ENCODE measurements at regions not wholly inside any gene's neighbourhood (a gene's known extent, or its start where the extent isn't known, plus 50 kb on each side); places are given as distances from the start of the nearest gene placed in this dataset.
"Not testable (repeated sequence)": the region's sequence is repeated elsewhere in the genome, so short reads cannot be mapped to it uniquely, and the experiment has no call there.

DNA sequence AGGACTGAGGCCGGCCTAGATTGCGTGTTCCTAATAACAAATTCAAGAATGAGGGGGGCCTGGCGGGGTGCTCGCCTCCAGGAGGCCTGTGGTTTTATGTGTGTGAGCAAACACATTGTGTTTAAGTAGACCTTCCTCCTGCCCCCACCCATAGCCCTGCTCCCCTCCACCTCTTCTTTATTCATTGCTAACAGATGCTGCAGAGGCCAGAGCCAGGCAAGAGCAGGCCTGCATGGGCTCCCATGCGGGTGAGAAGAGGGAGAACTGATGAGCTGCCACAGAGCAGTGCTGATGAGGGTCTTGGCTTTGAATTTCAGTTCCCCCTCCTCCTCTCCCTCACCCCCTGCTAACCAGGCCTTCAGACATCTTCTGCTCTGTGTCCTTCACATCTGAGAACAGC, 154.6 kb downstream of the OSR1 start:
- DNase-seq (ENCODE audit: low spot score), result no peak

DNA sequence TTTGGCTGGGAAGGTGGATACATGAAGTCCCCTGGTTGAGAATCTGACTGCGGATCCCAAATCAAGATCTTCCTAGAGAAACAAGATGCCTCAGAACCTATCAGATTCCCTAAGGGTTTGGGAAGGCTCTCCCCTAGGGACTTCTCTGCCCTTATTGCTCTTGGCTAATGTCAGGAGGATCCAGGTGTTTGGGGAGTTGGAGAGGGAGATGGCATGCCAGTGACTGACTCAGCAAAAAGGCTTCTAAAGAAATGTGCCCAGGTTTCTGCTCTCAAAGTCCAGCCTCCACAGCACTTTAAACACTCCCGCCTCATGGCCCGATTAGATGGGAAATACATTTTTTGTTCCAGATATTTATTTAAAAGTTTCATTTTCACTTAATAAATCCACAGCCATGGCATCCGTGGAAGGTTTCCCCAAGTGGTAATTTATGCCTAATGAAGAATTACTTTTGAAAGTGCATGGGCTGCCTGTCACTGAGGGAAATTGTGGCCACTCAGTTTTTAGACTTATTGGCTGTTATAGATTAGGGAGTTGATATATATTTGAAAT, 156.4 kb downstream of the OSR1 start:
- no peak for DNase-seq (ENCODE audit: low spot score)

DNA sequence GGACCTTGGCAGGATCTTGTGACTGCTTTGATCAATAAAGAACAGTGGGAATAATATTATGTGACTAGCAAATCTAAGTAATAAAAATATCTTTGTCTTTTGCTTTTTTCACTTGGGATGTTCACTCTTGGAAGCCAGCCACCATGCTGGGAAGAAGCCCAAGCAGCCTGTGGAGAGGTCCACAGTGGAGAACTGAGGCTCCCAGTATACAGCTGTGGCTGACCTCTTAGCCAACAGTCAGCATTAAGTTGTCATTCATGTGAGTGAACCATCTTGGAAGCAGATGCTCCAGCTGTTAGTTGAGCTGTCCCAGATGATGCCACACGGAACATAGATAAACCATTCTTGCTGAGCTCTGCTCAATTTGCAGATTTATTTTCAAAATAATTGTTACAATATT, 160.0 kb downstream of the OSR1 start:
- DNase-seq (ENCODE audit: low spot score), result no peak

DNA sequence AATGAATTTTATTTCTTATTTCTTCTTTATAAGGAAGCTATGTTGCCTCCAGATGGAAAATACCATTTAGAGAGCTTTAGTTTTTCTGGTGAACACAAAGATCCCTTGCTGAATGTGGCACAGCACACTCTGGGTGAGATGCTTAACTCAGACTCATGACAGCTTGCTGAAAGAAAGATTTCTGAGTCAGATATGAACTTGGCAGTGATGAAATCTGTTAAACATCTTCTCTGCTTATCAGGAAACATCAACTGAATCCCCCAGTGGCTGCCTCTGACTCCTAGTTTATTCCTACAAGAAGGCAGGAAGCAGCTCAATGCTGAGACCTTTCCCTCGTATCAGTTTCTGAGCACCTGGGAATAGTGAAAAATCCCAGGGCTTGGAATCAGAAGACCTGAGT, 162.8 kb downstream of the OSR1 start:
- no peak for DNase-seq (ENCODE audit: low spot score)

DNA sequence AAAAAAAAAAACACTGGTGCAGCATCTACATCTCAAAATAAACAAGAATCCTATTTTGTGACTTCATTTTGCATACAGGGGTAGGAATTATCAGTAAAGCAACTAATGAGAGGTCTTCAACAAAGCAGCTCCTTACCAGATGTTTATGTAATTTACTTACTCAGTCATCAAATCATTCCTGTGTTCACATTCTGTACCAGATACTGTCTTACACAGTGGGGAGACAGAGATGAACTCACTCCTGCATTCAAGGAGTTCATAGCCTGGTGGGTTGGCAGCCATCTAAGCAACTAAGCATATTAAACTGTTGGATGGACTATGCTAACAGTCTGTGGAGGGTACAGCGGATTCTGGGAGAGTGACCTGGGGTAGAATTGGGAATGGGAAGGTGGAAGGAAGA, 169.0 kb downstream of the OSR1 start:
- DNase-seq (ENCODE audit: low spot score), result no peak

DNA sequence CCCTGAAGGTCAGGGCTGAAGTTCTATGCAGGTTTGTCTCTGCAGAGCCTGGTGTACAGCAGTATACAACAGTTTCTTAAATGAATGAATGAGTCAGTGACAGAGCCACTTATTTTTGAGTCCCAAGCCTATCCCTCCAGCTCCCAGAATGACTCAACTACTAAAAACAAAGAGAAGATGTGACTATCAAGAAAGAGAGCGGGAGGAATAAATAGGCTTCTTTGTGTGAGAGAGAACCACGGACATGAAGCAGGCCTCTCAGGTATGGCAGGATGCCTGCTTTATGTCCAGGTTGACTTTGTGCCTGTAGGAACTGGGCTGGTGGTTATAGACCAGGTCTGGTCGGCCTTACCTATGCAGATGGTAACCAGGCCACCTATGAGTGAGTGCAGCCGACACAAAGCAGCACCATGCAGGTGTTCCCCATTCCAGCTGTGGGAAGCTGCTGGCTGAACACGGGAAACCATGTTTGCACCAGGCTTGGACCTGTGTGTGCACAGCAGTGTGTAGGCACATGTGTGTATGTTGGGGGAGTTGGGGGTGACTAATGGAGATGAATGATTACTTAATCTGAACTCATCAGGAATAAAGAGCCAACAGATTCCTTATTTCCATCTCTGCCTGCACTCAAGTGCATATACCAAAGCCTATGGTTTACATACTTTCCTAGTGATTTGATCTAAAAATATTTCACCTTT, 171.0 kb downstream of the OSR1 start:
- peak; percentile 53 for DNase-seq (ENCODE audit: low spot score)

DNA sequence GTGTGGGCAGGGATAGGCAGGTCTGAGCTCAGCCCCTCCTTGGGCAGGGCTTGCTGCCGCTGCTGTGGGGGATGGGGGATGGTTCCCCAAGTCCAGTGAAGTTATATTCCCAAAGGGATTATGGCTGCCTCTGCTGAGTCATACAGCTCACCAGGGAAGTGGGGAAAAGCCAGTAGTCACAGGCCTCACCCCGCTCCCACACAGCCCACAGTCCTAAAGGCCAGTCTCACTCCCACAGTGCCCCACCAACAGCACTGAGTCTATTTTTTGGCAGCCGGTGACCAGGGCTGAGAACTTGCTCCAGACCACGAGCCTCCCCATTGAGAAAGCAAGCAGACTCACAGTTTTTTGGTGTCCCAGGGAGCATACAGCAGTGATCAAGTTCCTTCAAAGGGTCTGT, 173.3 kb downstream of the OSR1 start:
- peak; percentile 25 for DNase-seq (ENCODE audit: low spot score)

DNA sequence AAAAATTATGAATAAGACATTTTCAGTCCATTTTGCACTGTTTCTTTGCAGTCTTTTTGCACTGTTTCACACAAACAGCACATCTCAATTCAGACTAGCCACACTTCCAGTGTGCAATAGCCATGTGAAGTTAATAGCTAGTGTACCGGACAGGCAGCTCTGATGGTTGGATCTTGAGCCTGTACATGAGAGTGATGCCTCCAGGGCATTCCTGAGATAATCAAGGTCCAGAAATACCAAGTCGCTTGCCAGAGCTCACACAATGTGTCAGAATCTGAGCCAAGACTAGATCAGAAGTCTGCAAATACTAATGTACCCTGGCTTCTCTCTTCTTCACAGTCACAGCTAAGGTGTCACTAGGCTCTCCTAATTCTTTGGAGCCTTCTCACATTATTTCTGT, 180.2 kb downstream of the OSR1 start:
- no peak for DNase-seq (ENCODE audit: low spot score)

DNA sequence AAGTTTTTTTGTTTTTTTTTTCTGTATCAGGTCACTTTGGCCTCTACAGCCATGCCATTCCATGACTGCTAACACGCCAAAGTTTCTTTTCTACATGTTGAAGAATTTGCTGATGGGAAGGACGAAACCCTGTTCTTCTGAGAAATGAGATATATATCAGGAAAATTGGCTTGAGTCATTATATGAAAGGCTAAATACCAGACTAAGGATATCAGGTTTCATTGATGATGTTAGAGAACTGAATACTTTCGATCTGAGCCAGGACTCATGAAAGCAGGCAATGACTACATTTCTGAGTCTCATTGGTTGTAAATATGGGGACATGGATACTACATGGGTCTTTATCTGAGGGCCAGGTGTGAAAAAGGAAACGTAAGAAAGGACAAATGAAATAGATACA, 181.4 kb downstream of the OSR1 start:
- DNase-seq (ENCODE audit: low spot score), result no peak

DNA sequence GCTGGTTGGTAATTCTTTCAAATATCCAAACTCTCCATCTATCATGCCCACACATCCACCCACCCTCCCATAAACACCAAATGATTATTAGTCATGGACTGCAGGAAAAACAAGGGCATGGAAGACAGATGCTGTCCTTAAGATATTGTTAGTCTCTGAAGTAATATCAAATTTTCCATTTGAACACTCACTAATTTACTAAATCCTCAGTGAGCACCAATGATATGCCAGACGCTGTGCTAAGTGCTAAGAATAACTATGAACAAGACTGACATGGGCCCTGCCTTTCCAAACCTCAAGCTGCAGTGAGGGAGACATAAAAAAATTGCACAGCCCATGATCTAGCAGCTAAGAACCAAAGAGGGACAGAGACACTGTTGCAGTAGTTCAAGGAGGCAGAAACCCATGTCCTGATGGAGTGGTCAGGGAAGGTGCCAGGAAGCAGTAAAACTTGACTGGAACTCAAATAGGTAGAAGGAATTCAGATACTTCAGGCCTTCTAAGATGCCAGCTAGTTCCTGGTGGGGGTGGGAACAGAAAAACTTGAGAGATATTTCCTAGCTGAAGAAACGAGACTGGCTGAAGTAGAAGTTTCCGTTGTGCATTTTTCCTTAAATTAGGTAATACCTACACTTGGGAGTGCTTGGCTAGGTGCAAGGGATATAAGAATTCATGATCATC, 182.1 kb downstream of the OSR1 start:
- DNase-seq (ENCODE audit: low spot score), result no peak

DNA sequence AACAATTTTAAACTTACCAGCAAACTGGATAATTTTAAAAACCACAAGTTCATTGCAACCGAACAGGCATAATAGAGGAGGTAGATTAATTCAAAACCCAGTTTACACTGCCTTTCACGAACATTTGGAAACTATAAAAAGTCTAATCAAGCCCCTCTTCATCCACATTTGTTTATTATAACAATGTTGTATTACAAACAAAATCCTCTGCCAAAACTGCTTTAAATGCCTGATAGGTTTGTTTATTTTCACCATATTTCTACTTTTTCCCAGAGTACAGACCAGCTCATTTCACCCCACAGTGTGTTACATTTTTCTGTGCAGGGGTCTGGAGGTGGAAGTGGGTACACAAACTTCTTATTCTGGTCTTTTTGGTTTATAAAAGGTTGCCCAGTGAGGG, 184.2 kb downstream of the OSR1 start:
- DNase-seq (ENCODE audit: low spot score), result no peak

DNA sequence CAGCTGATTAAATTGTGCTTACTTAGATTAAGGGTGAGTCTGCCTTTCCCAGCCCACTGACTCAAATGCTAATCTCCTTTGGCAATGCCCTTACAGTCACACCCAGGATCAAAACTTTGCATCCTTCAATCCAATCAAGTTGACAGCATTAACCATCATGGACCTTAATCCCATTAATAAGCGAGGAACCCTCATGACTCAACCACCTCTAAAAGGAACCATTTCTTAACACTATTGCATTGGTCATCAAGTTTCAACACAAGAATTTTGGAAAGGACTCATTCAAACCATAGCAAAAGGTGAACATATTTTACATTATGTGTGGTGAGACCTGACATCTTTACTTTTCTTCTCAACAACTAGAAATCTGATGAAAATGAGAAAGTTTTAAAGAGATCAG, 187.0 kb downstream of the OSR1 start:
- DNase-seq (ENCODE audit: low spot score), result no peak

DNA sequence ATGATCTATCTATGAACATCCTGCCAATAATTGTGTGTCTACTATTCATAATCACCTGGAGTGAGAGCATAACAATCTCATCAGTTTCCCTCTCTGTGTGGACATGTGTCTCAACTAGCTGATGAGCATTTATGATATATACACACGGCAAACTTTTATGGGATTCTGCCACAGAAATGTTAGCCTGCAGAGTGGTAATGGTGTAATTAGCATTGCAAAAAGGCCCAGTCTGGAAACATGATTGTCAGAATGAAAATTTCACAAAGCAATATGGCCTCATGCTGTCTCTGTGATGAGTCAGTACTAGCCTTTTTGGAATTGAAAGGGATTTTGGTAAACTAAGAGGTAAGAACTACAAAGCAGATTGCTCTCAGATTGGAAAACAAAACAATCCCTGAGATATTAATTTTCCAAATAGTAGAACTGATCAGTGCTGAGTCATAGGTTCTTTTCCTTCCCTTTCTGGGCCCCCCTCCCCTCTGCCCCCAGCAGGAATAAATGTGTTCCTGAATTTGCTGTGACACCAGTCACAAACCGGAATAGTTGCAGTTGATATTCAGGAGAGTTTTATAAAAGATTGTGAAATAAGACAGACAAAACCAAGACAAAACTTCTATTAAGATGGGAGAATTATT, 189.2 kb downstream of the OSR1 start:
- DNase-seq (ENCODE audit: low spot score), result no peak

DNA sequence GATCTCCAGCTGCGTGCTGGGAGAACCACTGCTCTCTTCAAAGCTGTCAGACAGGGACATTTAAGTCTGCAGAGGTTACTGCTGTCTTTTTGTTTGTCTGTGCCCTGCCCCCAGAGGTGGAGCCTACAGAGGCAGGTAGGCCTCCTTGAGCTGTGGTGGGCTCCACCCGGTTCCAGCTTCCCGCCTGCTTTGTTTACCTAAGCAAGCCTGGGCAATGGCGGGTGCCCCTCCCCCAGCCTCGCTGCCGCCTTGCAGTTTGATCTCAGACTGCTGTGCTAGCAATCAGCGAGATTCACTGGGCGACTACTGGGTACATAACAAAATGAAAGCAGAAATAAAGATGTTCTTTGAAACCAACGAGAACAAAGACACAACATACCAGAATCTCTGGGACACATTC, 194.3 kb downstream of the OSR1 start:
- DNase-seq (ENCODE audit: low spot score), result not testable (repeated sequence)

DNA sequence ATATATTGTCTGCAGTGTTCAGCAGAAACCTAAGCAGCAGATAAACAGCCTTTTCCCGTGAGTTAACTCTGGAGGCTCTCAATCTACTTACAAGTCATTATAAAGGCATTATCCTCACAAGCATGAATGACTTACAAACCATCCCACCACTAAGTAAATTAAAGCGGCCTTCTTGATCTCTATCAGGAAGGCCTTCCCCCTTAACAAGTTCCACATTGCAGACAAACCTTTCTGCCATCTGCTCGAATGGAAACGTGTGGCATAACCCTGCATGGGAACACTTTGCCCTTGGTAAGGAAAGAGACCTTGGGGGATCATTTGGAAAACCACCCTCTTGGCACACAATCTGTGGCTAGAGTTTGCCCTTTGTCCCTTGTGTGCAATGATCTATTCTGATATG, 199.5 kb downstream of the OSR1 start:
- no peak for DNase-seq (ENCODE audit: low spot score)

DNA sequence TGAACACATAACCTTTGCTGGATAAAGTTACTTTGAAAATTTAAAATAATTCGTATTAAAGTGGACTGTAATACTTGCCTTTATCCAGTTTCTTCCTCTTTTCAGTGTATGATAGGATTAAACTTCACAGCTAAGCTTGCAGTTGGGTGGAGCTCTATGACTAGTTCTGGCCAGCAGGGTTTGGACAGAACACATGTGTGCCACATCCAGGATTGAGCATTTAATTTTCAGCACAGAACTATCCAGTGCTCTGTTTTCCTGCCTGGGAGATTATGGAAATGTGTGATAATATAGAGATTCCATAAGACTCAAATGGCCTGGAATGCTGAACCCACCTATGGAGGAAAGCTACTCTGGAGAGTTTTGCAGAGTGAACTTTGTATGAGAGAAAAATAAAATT, 200.2 kb downstream of the OSR1 start:
- no peak for DNase-seq (ENCODE audit: low spot score)

DNA sequence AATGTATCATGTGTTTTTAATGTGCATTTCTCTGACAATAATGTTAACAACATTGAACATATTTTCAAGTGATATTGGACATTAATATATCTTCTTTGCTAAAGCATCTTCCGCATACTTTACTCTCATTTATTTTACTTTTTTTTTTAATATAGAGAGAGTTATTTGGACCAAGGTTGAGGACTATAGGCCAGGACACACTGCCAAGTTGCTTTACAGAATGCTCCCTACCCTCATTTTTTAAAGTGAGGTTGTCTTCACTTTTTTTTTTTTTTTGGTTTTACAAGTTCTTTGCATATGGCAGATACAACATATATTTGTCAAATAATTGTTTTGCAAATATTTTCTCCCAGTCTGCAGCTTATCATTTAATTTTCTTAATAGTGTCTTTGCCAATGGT, 201.8 kb downstream of the OSR1 start:
- no peak for DNase-seq (ENCODE audit: low spot score)

DNA sequence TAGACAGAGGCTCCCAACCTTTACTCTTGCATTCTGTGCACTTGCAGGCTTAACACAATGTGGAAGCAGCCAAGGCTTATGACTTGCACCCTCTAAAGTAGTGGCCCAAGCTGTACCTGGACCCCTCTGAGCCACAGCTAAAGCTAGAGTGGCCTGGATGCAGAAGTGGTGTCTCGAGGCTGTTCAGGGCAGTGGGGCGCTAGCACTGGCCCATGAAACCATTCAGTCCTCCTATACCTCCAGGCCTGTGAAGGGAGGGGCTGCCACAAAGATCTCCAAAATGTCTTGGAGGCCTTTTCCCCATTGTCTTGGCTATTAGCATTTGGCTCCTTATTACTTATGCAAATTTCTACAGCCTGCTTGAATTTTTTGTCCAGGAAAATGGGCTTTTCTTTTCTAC, 207.7 kb downstream of the OSR1 start:
- no peak for DNase-seq (ENCODE audit: low spot score)

DNA sequence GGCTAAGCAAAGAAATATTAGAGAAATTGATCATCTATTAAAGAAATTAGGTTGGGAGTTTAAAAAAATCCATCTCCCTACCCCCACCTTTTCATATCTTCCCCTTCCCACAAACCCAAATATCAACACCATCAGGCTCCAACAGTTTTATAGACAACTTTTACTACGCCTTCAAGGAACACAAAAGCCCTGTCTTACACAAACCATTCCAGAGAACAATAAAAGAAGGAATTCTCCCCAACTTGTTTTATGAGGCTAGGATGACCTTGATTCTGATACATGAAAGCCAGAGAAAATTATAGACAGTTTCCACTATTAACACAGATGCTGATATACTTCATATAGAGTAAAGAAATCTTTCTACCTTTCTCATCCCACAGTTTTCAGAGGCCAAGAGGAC, 211.6 kb downstream of the OSR1 start:
- no peak for DNase-seq (ENCODE audit: low spot score)

DNA sequence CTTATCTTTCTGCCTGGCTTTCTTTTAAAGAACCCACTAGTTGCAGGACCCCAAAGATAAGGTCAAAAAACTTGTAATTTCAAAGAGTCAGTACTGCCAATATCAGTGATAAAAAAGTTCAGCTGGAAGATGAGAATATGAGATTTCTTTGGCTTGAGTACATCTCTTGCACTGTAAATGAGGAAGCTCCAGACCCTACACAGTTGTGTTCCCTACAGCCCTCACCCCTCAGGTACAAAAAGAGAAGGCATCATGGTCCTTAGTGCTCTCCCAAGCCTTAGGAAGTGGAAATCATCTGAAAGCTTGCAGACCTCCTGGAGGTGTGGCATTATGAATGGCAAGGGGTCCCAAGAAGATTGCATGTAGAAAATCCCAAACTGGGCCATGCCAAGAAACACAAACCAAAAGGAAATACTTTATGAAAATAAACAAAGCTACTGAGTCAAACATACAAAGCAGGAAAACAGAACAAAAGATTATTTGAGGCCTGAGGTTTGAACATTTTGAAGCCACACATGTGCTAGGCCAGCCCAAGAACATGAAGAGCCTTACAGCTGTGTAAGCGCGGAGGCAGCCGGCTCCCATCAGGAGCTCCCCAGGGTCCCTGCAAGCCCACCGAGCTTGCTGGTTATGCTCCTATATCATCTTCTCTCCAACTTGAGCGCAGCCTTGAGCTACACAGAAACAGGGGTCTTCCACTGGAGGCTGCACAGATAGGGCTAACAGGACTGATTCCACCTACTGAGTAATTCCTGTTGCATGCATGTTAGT, 217.0 kb downstream of the OSR1 start:
- no peak for DNase-seq (ENCODE audit: low spot score)

DNA sequence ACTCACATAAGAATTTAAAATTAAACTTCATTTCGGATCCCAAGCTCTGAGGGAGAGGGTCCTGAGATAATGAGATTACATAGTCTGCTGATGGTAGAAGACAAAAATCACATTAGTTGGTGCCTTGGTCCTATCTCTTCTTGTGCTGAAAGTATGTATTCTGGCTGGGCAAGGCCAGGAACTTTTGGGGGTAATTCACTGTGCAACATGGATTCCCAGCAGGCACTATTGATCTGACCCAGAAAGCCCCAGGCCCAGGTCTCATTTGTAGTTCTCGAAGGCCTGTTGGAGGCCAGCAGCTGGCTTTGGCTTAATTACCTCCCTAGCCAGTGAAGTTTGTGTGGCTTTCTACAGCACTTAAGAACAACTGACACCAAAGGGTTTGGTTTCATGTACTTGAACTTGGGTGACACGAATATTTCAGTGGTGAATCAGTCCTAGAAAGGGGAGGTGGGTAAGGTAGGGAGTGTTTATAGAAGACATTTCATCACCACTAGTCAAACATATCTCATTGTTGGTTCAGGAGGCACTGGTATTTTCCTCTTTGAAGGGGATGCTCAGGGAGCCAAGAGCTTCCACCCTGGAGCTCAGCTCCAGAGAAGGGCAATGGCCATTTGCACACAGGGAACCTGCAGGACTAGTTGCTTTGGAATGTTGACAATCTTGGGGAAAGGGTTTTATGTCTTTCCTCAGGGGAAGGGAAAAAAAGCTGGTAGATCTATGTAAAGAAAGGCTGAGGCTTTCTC, 217.8 kb downstream of the OSR1 start:
- peak; percentile 93 for DNase-seq (ENCODE audit: low spot score)

DNA sequence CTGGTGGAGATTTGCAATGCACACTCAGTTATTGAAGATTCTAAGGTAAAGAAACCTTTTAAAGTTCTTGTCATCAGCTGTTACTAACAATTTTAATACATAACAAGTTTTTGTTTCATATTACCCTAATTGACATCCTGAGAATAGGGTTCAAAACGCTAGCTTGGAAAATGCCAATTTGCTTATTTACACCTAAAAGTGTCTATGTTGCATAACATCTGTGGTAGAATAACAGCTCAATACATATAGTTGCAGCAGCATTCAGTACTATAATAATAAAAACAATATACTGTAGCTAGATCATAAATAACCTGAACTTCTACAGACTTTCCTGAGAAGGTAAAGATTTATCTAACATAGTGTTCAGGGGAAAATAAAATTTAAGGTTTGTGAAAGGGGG, 219.0 kb downstream of the OSR1 start:
- DNase-seq (ENCODE audit: low spot score), result no peak

Data from A172 (cell line).